ENCODE measurements at regions not wholly inside any gene's neighbourhood (a gene's known extent, or its start where the extent isn't known, plus 50 kb on each side); places are given as distances from the start of the nearest gene placed in this dataset.
"Not testable (repeated sequence)": the region's sequence is repeated elsewhere in the genome, so short reads cannot be mapped to it uniquely, and the experiment has no call there.

DNA sequence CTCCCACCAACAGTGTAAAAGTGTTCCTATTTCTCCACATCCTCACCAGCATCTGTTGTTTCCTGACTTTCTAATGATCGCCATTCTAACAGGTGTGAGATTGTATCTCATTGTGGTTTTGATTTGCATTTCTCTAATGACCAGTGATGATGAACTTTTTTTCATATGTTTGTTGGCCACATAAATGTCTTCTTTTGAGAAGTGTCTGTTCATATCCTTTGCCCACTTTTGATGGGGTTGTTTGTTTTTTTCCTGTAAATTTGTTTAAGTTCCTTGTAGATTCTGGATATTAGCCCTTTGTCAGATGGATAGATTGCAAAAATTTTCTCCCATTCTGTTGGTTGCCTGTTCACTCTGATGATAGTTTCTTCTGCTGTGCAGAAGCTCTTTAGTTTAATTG is 687.3 kb upstream of the ADGRB3 start:
- H3K27ac ChIP-seq (ENCODE audit: insufficient read depth in 1 of 2, low read depth in 1 of 2, low read length in 2 of 2, poor library complexity in 1 of 2, severe bottlenecking in 2 of 2); H3K4me1 ChIP-seq (ENCODE audit: control extremely low read depth in 1 of 4, control insufficient read depth in 4 of 4, insufficient read depth in 4 of 4, low read length in 3 of 4); H3K4me3 ChIP-seq (ENCODE audit: control insufficient read depth in 1 of 7, extremely low read depth in 1 of 7, insufficient read depth in 4 of 7, low read depth in 2 of 7, low read length in 6 of 7); CTCF ChIA-PET; POLR2A ChIA-PET; H3K36me3 ChIP-seq (ENCODE audit: control insufficient read depth in 4 of 4, insufficient read depth in 4 of 4, low read length in 3 of 4); DNase-seq; H3K27me3 ChIP-seq (replicated peaks in 2 of 5; ENCODE audit: control insufficient read depth in 4 of 5, insufficient read depth in 5 of 5, low read length in 4 of 5); H3K9me3 ChIP-seq (ENCODE audit: control extremely low read depth in 1 of 5, control insufficient read depth in 4 of 5, insufficient read depth in 2 of 5, low read depth in 1 of 5, low read length in 4 of 5): not testable (repeated sequence)
- WGBS (ENCODE audit: insufficient coverage), result no CpG with 5 or more reads among the region's 1 CpG

DNA sequence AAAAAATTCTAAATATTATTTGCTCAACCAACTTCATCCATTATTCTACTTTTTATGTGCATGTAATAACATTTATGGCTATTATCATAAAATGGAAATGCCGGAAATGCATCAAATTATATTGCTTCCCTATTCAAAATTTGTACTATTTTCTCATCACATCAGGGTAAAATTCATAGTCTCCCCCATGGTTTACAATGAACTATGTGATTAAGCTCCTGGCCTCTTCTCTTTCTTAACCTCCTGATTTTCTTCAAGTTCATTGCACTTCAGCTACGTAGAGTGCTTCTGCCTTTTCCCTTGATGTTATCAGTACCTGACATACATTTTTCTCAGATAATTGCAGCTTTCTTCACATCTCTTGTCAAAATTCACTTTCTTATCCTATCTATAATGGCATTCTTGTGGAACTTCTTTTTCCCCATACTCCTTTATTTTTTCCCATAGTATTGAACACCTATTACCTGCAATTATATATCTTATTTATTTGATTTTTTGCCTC is 699.1 kb upstream of the ADGRB3 start:
- Histone ChIP-seq H3K9me3 (ENCODE audit: control extremely low read depth in 1 of 5, control insufficient read depth in 4 of 5, insufficient read depth in 2 of 5, low read depth in 1 of 5, low read length in 4 of 5) (no peaks in the 10 kb centered on the region), H3K4me1 (ENCODE audit: control extremely low read depth in 1 of 4, control insufficient read depth in 4 of 4, insufficient read depth in 4 of 4, low read length in 3 of 4) (no peaks in the 10 kb centered on the region), H3K27me3 (replicated peaks in 2 of 5; ENCODE audit: control insufficient read depth in 4 of 5, insufficient read depth in 5 of 5, low read length in 4 of 5) (no peaks in the 10 kb centered on the region), H3K27ac (ENCODE audit: insufficient read depth in 1 of 2, low read depth in 1 of 2, low read length in 2 of 2, poor library complexity in 1 of 2, severe bottlenecking in 2 of 2) (no peak overlapping the region), H3K4me3 (ENCODE audit: control insufficient read depth in 1 of 7, extremely low read depth in 1 of 7, insufficient read depth in 4 of 7, low read depth in 2 of 7, low read length in 6 of 7) (no peak overlapping the region), H3K36me3 (ENCODE audit: control insufficient read depth in 4 of 4, insufficient read depth in 4 of 4, low read length in 3 of 4) (no peaks in the 10 kb centered on the region)
- CTCF ChIA-PET, result no interaction called here
- WGBS (ENCODE audit: insufficient coverage), result 83% methylated on average over 1 of the region's 2 CpGs
- POLR2A ChIA-PET, result no interaction called here
- DNase-seq, result no peak

DNA sequence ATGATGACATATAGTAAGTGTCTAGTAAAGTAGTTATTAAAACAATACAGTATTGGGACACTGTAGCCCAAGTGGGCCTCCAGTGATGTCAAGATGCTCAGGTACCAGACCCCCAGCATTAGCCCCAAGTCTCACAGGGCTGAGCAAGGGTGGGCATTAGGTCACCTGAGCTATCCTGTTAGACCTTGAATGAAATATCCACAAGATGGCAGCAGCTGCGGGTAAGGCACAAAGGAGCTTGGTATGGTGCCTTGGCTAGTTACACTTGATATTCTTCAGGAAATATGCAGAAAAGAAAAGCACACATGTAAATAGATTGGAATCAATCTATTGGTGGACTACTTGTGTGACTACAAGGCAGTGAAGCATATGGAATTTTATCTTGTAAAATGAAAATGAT is 701.8 kb upstream of the ADGRB3 start:
- ChIA-PET CTCF (no interaction called here), POLR2A (no interaction called here)
- DNase-seq, result no peak
- Histone ChIP-seq H3K9me3 (ENCODE audit: control extremely low read depth in 1 of 5, control insufficient read depth in 4 of 5, insufficient read depth in 2 of 5, low read depth in 1 of 5, low read length in 4 of 5) (no peaks in the 10 kb centered on the region), H3K4me3 (ENCODE audit: control insufficient read depth in 1 of 7, extremely low read depth in 1 of 7, insufficient read depth in 4 of 7, low read depth in 2 of 7, low read length in 6 of 7) (no peak overlapping the region), H3K36me3 (ENCODE audit: control insufficient read depth in 4 of 4, insufficient read depth in 4 of 4, low read length in 3 of 4) (no peaks in the 10 kb centered on the region), H3K27ac (ENCODE audit: insufficient read depth in 1 of 2, low read depth in 1 of 2, low read length in 2 of 2, poor library complexity in 1 of 2, severe bottlenecking in 2 of 2) (no peak overlapping the region), H3K4me1 (ENCODE audit: control extremely low read depth in 1 of 4, control insufficient read depth in 4 of 4, insufficient read depth in 4 of 4, low read length in 3 of 4) (no peaks in the 10 kb centered on the region), H3K27me3 (replicated peaks in 2 of 5; ENCODE audit: control insufficient read depth in 4 of 5, insufficient read depth in 5 of 5, low read length in 4 of 5) (no peaks in the 10 kb centered on the region)
- WGBS (ENCODE audit: insufficient coverage), result 60% methylated on average over 1 of the region's 1 CpG

DNA sequence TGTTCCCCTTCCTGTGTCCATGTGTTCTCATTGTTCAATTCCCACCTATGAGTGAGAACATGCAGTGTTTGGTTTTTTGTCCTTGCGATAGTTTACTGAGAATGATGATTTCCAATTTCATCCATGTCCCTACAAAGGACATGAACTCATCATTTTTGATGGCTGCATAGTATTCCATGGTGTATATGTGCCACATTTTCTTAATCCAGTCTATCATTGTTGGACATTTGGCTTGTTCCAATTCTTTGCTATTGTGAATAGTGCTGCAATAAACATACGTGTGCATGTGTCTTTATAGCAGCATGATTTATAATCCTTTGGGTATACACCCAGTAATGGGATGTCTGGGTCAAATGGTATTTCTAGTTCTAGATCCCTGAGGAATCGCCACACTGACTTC is 712.5 kb upstream of the ADGRB3 start:
- H3K9me3 ChIP-seq (ENCODE audit: control extremely low read depth in 1 of 5, control insufficient read depth in 4 of 5, insufficient read depth in 2 of 5, low read depth in 1 of 5, low read length in 4 of 5); DNase-seq; POLR2A ChIA-PET; H3K4me1 ChIP-seq (ENCODE audit: control extremely low read depth in 1 of 4, control insufficient read depth in 4 of 4, insufficient read depth in 4 of 4, low read length in 3 of 4); H3K27ac ChIP-seq (ENCODE audit: insufficient read depth in 1 of 2, low read depth in 1 of 2, low read length in 2 of 2, poor library complexity in 1 of 2, severe bottlenecking in 2 of 2); H3K36me3 ChIP-seq (ENCODE audit: control insufficient read depth in 4 of 4, insufficient read depth in 4 of 4, low read length in 3 of 4); CTCF ChIA-PET; H3K27me3 ChIP-seq (replicated peaks in 2 of 5; ENCODE audit: control insufficient read depth in 4 of 5, insufficient read depth in 5 of 5, low read length in 4 of 5); H3K4me3 ChIP-seq (ENCODE audit: control insufficient read depth in 1 of 7, extremely low read depth in 1 of 7, insufficient read depth in 4 of 7, low read depth in 2 of 7, low read length in 6 of 7): not testable (repeated sequence)
- no CpG with 5 or more reads among the region's 3 CpGs for WGBS (ENCODE audit: insufficient coverage)

DNA sequence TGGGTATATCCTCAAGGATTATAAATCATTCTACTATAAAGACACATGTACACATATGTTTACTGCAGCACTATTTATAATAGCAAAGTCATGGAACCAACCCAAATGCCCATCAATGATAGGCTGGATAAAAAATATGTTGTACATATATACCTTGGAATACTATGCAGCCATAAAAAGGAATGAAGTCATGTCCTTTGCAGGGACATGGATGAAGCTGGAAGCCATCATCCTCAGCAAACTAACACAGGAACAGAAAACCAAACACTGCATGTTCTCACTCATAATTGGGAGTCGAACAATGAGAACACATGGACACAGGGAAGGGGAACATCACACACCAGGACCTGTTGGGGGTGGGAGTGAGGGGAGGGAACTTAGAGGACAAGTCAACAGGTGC is 715.0 kb upstream of the ADGRB3 start:
- H3K27me3 ChIP-seq (replicated peaks in 2 of 5; ENCODE audit: control insufficient read depth in 4 of 5, insufficient read depth in 5 of 5, low read length in 4 of 5); H3K4me1 ChIP-seq (ENCODE audit: control extremely low read depth in 1 of 4, control insufficient read depth in 4 of 4, insufficient read depth in 4 of 4, low read length in 3 of 4); DNase-seq; H3K4me3 ChIP-seq (ENCODE audit: control insufficient read depth in 1 of 7, extremely low read depth in 1 of 7, insufficient read depth in 4 of 7, low read depth in 2 of 7, low read length in 6 of 7); H3K36me3 ChIP-seq (ENCODE audit: control insufficient read depth in 4 of 4, insufficient read depth in 4 of 4, low read length in 3 of 4); H3K9me3 ChIP-seq (ENCODE audit: control extremely low read depth in 1 of 5, control insufficient read depth in 4 of 5, insufficient read depth in 2 of 5, low read depth in 1 of 5, low read length in 4 of 5); H3K27ac ChIP-seq (ENCODE audit: insufficient read depth in 1 of 2, low read depth in 1 of 2, low read length in 2 of 2, poor library complexity in 1 of 2, severe bottlenecking in 2 of 2); POLR2A ChIA-PET: not testable (repeated sequence)
- CTCF ChIA-PET, result interaction anchor here (1.6 kb wide), 1 partner anchor 17 kb away, joined by 4 read pairs; no protein-coding TSS in a partner anchor
- no CpG with 5 or more reads among the region's 1 CpG for WGBS (ENCODE audit: insufficient coverage)

DNA sequence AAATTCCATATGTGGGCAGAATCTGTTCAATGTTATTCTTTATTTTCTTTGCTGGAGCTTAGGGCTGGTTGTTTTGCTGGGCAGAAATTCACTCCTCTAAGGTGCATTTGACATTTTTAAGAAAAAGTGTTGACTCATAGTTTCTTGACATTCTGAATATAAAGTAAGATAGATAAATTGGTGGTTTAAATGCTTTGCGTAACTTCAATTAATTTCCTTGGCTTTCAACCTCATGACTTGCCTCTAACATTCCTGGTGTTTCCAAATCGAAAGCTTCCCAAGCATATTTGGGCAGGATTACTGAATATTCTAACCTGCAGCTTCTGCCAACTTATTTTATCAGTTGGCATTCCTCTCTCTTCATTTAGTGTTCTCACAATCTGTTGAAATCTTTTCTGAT is 718.7 kb upstream of the ADGRB3 start:
- WGBS (ENCODE audit: insufficient coverage), result 100% methylated on average over 1 of the region's 2 CpGs
- H3K27ac ChIP-seq (ENCODE audit: insufficient read depth in 1 of 2, low read depth in 1 of 2, low read length in 2 of 2, poor library complexity in 1 of 2, severe bottlenecking in 2 of 2), result no peak overlapping the region
- POLR2A ChIA-PET, result no interaction called here

DNA sequence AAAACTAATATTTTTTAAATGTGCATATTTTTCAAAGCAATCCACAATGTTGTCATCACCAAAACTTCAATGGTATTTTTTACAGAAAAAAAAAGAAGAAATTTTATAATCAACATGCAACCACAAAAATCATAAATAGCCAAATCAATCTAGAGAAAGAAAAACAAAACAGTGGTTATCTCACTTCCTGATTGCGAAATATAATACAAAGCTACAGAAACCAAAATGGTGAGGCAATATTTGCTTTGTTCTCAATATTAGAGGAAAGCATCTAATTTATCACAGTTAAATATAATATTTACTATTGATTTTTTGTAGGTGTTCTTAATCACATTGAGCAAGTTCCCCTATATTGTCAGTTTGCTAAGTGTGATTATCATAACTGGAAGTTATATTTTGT is 720.7 kb upstream of the ADGRB3 start:
- no peaks in the 10 kb centered on the region for H3K9me3 ChIP-seq (ENCODE audit: control extremely low read depth in 1 of 5, control insufficient read depth in 4 of 5, insufficient read depth in 2 of 5, low read depth in 1 of 5, low read length in 4 of 5)
- whole genome bisulfite sequencing (ENCODE audit: insufficient coverage), result no CpG with 5 or more reads among the region's 1 CpG
- no peak for DNase-seq
- peaks cover 0 to 3% (median 0%) of the 10 kb centered on the region in 4 experiments for H3K4me1 ChIP-seq (ENCODE audit: control extremely low read depth in 1 of 4, control insufficient read depth in 4 of 4, insufficient read depth in 4 of 4, low read length in 3 of 4)
- POLR2A ChIA-PET, result no interaction called here
- H3K27me3 ChIP-seq (replicated peaks in 2 of 5; ENCODE audit: control insufficient read depth in 4 of 5, insufficient read depth in 5 of 5, low read length in 4 of 5), result no peaks in the 10 kb centered on the region
- no peak overlapping the region for H3K4me3 ChIP-seq (ENCODE audit: control insufficient read depth in 1 of 7, extremely low read depth in 1 of 7, insufficient read depth in 4 of 7, low read depth in 2 of 7, low read length in 6 of 7)
- CTCF ChIA-PET, result no interaction called here
- no peak overlapping the region for H3K27ac ChIP-seq (ENCODE audit: insufficient read depth in 1 of 2, low read depth in 1 of 2, low read length in 2 of 2, poor library complexity in 1 of 2, severe bottlenecking in 2 of 2)
- no peaks in the 10 kb centered on the region for H3K36me3 ChIP-seq (ENCODE audit: control insufficient read depth in 4 of 4, insufficient read depth in 4 of 4, low read length in 3 of 4)

More for the DNA sequence above, 718.7 kb upstream of the ADGRB3 start:
- Histone ChIP-seq H3K4me3 (ENCODE audit: control insufficient read depth in 1 of 7, extremely low read depth in 1 of 7, insufficient read depth in 4 of 7, low read depth in 2 of 7, low read length in 6 of 7) (no peak overlapping the region), H3K9me3 (ENCODE audit: control extremely low read depth in 1 of 5, control insufficient read depth in 4 of 5, insufficient read depth in 2 of 5, low read depth in 1 of 5, low read length in 4 of 5) (no peaks in the 10 kb centered on the region), H3K36me3 (ENCODE audit: control insufficient read depth in 4 of 4, insufficient read depth in 4 of 4, low read length in 3 of 4) (no peaks in the 10 kb centered on the region), H3K4me1 (ENCODE audit: control extremely low read depth in 1 of 4, control insufficient read depth in 4 of 4, insufficient read depth in 4 of 4, low read length in 3 of 4) (no peaks in the 10 kb centered on the region), H3K27me3 (replicated peaks in 2 of 5; ENCODE audit: control insufficient read depth in 4 of 5, insufficient read depth in 5 of 5, low read length in 4 of 5) (no peaks in the 10 kb centered on the region)
- DNase-seq, result no peak
- CTCF ChIA-PET, result no interaction called here

Data from common myeloid progenitor, CD34-positive (primary cell).